Parathyroid adenoma (tissue), 2 donors: ENCODE measurements at regions not wholly inside any gene's neighbourhood (a gene's known extent, or its start where the extent isn't known, plus 50 kb on each side); places are given as distances from the start of the nearest gene placed in this dataset.
"Not testable (repeated sequence)": the region's sequence is repeated elsewhere in the genome, so short reads cannot be mapped to it uniquely, and the experiment has no call there.

Experiments
- H2AFZ ChIP-seq: fragments of 300-600 bp; sonication (generic); one replicate; pipeline ENCODE4 v1.7.0; 2017; ENCODE audit warnings: antibody characterized with exemption, mild to moderate bottlenecking
- H3K27ac ChIP-seq: fragments of 300-600 bp; sonication (generic); one replicate; pipeline ENCODE4 v1.7.0; 2017
- H3K27me3 ChIP-seq: fragments of 300-600 bp; sonication (generic); one replicate; pipeline ENCODE4 v1.7.0; 2017; ENCODE audit warnings: low read length; ENCODE audit not compliant: control insufficient read depth, insufficient read depth
- H3K36me3 ChIP-seq: fragments of 300-600 bp; sonication (generic); one replicate; pipeline ENCODE4 v1.7.0; 2017; ENCODE audit warnings: low read length; ENCODE audit not compliant: control insufficient read depth, insufficient read depth
- H3K4me1 ChIP-seq: fragments of 300-600 bp; sonication (generic); one replicate; pipeline ENCODE4 v1.7.0; 2017; ENCODE audit warnings: control low read depth
- H3K4me2 ChIP-seq: fragments of 300-600 bp; sonication (generic); one replicate; pipeline ENCODE4 v1.7.0; 2017; ENCODE audit warnings: low read length
- H3K4me3 ChIP-seq: fragments of 300-600 bp; sonication (generic); one replicate; pipeline ENCODE4 v1.7.0; 2017; ENCODE audit warnings: low read depth, low read length
- H3K79me2 ChIP-seq: fragments of 300-600 bp; sonication (generic); one replicate; pipeline ENCODE4 v1.7.0; 2017; ENCODE audit warnings: control low read depth
- H3K9ac ChIP-seq: fragments of 300-600 bp; sonication (generic); one replicate; pipeline ENCODE4 v1.7.0; 2017; ENCODE audit warnings: mild to moderate bottlenecking
- H3K9me3 ChIP-seq: fragments of 300-600 bp; sonication (generic); one replicate; pipeline ENCODE4 v1.7.0; 2017; ENCODE audit warnings: low read length; ENCODE audit not compliant: control insufficient read depth
- TF ChIP-seq, protein P1 (sequence below): fragments of 300-600 bp; sonication (generic); IDR thresholded peaks from one replicate; pipeline ENCODE4 v1.7.0; 2017; ENCODE audit warnings: antibody characterized with exemption, mild to moderate bottlenecking
- donor health status: primary hyperparathyroidism.

DNA sequence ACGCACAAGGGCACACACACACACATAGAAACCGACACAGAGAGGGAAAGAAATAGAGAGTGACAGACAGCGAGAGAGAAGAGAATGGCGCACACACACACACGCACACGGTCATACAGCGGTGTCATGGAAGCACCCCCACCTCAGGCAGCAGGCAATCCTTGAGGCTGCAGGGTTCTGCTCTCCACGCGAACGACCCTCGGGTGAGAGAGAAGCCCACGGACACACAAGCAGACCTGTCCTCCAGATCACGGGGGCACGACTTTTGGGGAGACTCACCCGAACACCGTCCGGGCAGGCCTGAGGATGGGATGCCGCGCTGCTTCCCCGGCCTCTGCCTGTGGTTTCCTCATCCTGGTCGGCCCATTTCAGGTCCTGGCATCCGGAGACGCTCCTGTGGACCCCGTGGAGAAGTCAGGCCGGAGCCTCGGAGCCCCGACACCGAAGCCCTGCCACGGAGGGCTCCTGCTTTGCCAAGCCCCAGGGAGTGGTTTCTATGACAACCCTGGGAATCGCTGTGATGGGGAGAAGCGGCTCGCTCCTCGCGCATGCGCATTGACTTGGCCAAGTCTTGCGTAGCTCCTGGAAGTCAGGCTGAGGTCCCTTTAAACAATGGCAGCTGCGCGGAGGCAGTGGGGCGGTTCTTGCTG lies 118.2 kb upstream of the KCNJ18 start:
- no peaks in the 10 kb centered on the region for H3K9me3 ChIP-seq
- peaks cover 3% of the 10 kb centered on the region for H3K4me1 ChIP-seq
- peak overlapping the region; percentile 49 for H3K4me3 ChIP-seq
- TF ChIP-seq, protein P1, sequence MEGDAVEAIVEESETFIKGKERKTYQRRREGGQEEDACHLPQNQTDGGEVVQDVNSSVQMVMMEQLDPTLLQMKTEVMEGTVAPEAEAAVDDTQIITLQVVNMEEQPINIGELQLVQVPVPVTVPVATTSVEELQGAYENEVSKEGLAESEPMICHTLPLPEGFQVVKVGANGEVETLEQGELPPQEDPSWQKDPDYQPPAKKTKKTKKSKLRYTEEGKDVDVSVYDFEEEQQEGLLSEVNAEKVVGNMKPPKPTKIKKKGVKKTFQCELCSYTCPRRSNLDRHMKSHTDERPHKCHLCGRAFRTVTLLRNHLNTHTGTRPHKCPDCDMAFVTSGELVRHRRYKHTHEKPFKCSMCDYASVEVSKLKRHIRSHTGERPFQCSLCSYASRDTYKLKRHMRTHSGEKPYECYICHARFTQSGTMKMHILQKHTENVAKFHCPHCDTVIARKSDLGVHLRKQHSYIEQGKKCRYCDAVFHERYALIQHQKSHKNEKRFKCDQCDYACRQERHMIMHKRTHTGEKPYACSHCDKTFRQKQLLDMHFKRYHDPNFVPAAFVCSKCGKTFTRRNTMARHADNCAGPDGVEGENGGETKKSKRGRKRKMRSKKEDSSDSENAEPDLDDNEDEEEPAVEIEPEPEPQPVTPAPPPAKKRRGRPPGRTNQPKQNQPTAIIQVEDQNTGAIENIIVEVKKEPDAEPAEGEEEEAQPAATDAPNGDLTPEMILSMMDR: no peak
- H2AFZ ChIP-seq: peak overlapping the region; percentile 89
- no peaks in the 10 kb centered on the region for H3K79me2 ChIP-seq
- no peaks in the 10 kb centered on the region for H3K27me3 ChIP-seq
- no peaks in the 10 kb centered on the region for H3K36me3 ChIP-seq
- peak overlapping the region; percentile 28 for H3K4me2 ChIP-seq
- H3K9ac ChIP-seq: no peak overlapping the region
- no peak overlapping the region for H3K27ac ChIP-seq

DNA sequence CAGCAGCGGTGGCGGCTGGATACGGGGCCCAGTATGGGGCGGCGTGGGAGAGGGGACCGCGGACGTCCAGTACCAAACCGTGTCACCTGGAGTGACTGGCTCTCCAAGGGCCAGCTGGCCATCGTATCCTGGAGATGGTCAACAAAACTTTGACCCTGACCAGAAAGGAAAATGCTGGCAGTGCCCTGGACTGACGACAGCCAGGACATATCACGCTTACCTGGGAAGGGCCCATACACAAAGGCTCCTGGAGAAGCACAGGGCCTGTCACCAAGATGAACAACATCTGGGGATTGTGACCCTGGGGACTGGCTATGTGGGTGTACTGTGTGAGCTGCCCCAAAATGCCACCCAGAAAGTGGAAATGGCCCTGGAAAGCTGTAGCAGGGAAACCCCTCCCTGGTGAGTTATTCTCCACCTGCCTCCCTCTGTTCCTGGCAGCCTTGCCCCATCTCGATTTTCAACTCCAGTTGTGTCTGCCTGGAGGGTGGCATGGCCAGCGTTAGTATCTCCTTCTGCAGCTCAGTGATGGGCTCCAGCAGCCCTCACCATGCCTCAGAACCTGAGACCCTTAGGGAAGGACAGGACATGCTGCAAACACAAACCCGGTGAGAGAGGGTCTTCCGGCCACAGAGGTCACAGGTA lies 117.6 kb upstream of the KCNJ18 start:
- not testable (repeated sequence) for H3K79me2 ChIP-seq, H3K4me1 ChIP-seq, H3K27ac ChIP-seq, H3K9me3 ChIP-seq, H3K4me3 ChIP-seq, H3K36me3 ChIP-seq, H3K9ac ChIP-seq, H3K27me3 ChIP-seq, H3K4me2 ChIP-seq
- peak overlapping the region; percentile 66 for H2AFZ ChIP-seq

DNA sequence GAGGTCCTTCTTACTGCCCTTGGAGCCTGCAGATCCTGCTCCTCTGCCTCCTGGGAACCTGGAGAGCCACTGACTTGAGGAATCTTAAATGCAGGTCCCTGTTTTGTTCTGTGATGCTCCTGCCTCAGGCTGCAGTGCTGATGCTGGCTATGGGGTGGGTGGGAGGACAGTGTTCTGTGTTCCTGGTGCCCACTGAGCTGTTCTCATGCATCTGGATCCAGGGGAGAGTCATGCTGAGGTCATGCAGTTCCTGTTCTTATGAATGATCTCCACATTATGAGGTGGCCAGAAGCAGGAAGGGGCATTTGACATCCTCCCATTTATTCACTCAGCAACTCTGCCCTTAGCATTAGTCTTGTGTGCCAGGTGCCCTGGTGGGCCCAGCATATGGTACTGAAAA lies 113.5 kb upstream of the KCNJ18 start:
- H3K4me1 ChIP-seq, H3K36me3 ChIP-seq, H3K9me3 ChIP-seq, H3K79me2 ChIP-seq, H2AFZ ChIP-seq, H3K4me3 ChIP-seq, H3K4me2 ChIP-seq, H3K27me3 ChIP-seq, H3K27ac ChIP-seq, H3K9ac ChIP-seq: not testable (repeated sequence)

DNA sequence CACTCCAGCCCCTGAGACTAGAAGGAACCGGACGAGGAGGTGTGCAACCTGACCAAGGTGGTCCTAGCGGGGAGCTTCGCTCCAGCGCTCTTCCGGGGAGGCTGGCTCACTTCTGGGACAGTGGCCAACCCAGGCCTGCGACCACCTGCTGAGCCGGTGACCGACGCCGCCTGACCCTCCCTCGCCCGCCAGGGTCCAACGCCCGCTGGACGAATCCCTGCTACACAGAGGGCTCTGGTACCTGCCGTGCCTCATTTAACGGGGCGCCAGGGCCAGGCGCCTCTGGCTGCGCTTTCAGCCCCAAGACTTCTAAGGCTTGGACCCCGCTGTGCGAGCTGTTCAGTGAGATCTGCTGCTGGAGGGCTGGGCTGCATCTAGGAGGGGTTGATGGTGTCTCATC lies 99.5 kb upstream of the KCNJ18 start:
- H3K79me2 ChIP-seq: no peaks in the 10 kb centered on the region
- H3K4me3 ChIP-seq: no peak overlapping the region
- H2AFZ ChIP-seq: no peak overlapping the region
- H3K36me3 ChIP-seq: no peaks in the 10 kb centered on the region
- no peaks in the 10 kb centered on the region for H3K9me3 ChIP-seq
- H3K27ac ChIP-seq: no peak overlapping the region
- no peaks in the 10 kb centered on the region for H3K27me3 ChIP-seq
- TF ChIP-seq, protein P1: no peak
- no peaks in the 10 kb centered on the region for H3K4me1 ChIP-seq
- H3K9ac ChIP-seq: no peak overlapping the region
- H3K4me2 ChIP-seq: no peak overlapping the region

DNA sequence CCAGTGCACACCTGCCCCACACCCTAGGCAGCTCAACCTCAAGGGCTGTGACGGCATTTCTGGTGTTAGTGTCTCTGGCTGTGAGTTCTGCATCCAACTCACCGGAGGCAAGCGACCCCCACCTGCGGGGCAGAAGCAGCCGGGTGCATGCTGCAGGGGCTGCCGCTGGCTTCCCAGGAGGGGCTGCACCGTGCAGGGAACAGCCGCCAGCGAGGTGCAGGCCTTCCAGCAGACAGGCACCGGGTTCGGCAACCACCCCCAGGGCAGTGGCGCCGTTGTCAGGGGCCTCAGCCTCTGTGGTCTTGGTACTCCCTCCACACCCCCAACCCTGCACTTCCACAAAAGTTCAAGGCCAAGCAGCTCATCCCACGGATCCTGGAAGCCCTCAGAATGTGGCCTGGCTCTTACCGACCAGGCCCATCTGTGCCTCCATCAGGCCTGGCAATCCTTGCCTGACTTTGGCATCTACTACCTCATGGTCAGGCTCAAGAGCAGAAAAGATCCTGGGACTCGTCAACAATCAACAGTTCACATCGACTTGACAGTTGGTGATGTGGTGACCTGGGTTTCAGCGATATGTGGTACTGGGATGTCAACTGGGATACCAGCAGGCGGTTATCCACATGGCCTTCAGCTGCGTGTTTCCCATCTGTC lies 98.7 kb upstream of the KCNJ18 start:
- H2AFZ ChIP-seq, H3K4me3 ChIP-seq, H3K36me3 ChIP-seq, H3K9me3 ChIP-seq, H3K27ac ChIP-seq, H3K9ac ChIP-seq, H3K79me2 ChIP-seq, H3K4me2 ChIP-seq, H3K27me3 ChIP-seq, H3K4me1 ChIP-seq: not testable (repeated sequence)

DNA sequence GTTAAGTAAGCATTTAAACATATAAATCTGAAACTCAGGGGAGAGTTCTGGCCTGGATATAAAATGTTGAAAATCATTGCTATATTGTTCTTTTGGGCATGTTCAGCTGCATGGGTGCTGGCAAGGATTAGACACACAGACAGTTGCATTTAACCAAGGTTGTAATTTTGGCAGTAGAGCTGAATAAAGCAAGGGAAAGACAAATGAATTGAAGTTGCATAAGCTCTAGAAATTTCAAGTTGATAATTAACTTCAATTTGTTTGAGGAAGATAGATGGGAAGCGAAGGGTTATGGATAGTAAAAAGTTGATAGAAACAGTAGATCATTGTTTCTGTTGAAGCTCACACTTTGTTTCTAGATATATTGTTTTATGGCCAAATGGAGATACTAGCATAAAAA lies 97.2 kb upstream of the KCNJ18 start:
- H3K79me2 ChIP-seq: no peaks in the 10 kb centered on the region
- TF ChIP-seq, protein P1: no peak
- no peak overlapping the region for H3K4me2 ChIP-seq
- H3K9ac ChIP-seq: no peak overlapping the region
- no peak overlapping the region for H2AFZ ChIP-seq
- no peaks in the 10 kb centered on the region for H3K36me3 ChIP-seq
- H3K27me3 ChIP-seq: no peaks in the 10 kb centered on the region
- H3K9me3 ChIP-seq: no peaks in the 10 kb centered on the region
- no peak overlapping the region for H3K4me3 ChIP-seq
- no peak overlapping the region for H3K27ac ChIP-seq
- no peaks in the 10 kb centered on the region for H3K4me1 ChIP-seq
